ENCODE measurements at regions not wholly inside any gene's neighbourhood (a gene's known extent, or its start where the extent isn't known, plus 50 kb on each side); places are given as distances from the start of the nearest gene placed in this dataset.

- TF ChIP-seq CTCF (IDR thresholded peaks at IDR 0.05; ENCODE audit: low read depth, low read length, missing control alignments), result no peak
- H3K4me3 ChIP-seq (replicated peaks; ENCODE audit: low read depth, low read length), result no peak overlapping the region
- DNase-seq (ENCODE audit: extremely low read depth, low read depth), result no peak
These were observed 170.3 kb upstream of the ARRDC4 start for GRCh38 chr15:97790180-97790579.

- TF ChIP-seq CTCF (IDR thresholded peaks at IDR 0.05; ENCODE audit: low read depth, low read length, missing control alignments), result no peak
- DNase-seq (ENCODE audit: extremely low read depth, low read depth), result no peak
These were observed 168.4 kb upstream of the ARRDC4 start for GRCh38 chr15:97791824-97792792.

GRCh38 chr15:97804950-97805349 is 155.6 kb upstream of the ARRDC4 start:
- DNase-seq (ENCODE audit: extremely low read depth, low read depth), result no peak
- TF ChIP-seq CTCF (IDR thresholded peaks at IDR 0.05; ENCODE audit: low read depth, low read length, missing control alignments), result no peak
- H3K4me3 ChIP-seq (replicated peaks; ENCODE audit: low read depth, low read length), result no peak overlapping the region

More at GRCh38 chr15:97791824-97792792, 168.4 kb upstream of the ARRDC4 start:
- no peak overlapping the region for H3K4me3 ChIP-seq (replicated peaks; ENCODE audit: low read depth, low read length)

GRCh38 chr15:97806766-97807165 is 153.7 kb upstream of the ARRDC4 start:
- TF ChIP-seq CTCF (IDR thresholded peaks at IDR 0.05; ENCODE audit: low read depth, low read length, missing control alignments), result no peak
- no peak for DNase-seq (ENCODE audit: extremely low read depth, low read depth)
- no peak overlapping the region for H3K4me3 ChIP-seq (replicated peaks; ENCODE audit: low read depth, low read length)

- no peak for DNase-seq (ENCODE audit: extremely low read depth, low read depth)
- no peak overlapping the region for H3K4me3 ChIP-seq (replicated peaks; ENCODE audit: low read depth, low read length)
- TF ChIP-seq CTCF (IDR thresholded peaks at IDR 0.05; ENCODE audit: low read depth, low read length, missing control alignments), result no peak
These were observed 144.7 kb upstream of the ARRDC4 start for GRCh38 chr15:97815835-97816234.

- TF ChIP-seq CTCF (IDR thresholded peaks at IDR 0.05; ENCODE audit: low read depth, low read length, missing control alignments), result no peak
- no peak for DNase-seq (ENCODE audit: extremely low read depth, low read depth)
- H3K4me3 ChIP-seq (replicated peaks; ENCODE audit: low read depth, low read length), result no peak overlapping the region
These were observed 143.1 kb upstream of the ARRDC4 start for GRCh38 chr15:97817276-97817890.

Data from HFF-Myc (cell line).